ENCODE measurements at regions not wholly inside any gene's neighbourhood (a gene's known extent, or its start where the extent isn't known, plus 50 kb on each side); places are given as distances from the start of the nearest gene placed in this dataset.
"Not testable (repeated sequence)": the region's sequence is repeated elsewhere in the genome, so short reads cannot be mapped to it uniquely, and the experiment has no call there.

- DNase-seq (ENCODE audit: low read depth in 2 of 3, low spot score in 2 of 3), result no peak
These were observed 53.3 kb downstream of the OLFML3 start for GRCh38 chr1:114032271-114033215.

GRCh38 chr1:114033216-114033706, 54.0 kb downstream of the OLFML3 start:
- peak in 2 of 3 donors; percentile 18 to 51 for DNase-seq (ENCODE audit: low read depth in 2 of 3, low spot score in 2 of 3)

GRCh38 chr1:114033961-114034360, 54.7 kb downstream of the OLFML3 start:
- DNase-seq (ENCODE audit: low read depth in 2 of 3, low spot score in 2 of 3), result no peak

DNA sequence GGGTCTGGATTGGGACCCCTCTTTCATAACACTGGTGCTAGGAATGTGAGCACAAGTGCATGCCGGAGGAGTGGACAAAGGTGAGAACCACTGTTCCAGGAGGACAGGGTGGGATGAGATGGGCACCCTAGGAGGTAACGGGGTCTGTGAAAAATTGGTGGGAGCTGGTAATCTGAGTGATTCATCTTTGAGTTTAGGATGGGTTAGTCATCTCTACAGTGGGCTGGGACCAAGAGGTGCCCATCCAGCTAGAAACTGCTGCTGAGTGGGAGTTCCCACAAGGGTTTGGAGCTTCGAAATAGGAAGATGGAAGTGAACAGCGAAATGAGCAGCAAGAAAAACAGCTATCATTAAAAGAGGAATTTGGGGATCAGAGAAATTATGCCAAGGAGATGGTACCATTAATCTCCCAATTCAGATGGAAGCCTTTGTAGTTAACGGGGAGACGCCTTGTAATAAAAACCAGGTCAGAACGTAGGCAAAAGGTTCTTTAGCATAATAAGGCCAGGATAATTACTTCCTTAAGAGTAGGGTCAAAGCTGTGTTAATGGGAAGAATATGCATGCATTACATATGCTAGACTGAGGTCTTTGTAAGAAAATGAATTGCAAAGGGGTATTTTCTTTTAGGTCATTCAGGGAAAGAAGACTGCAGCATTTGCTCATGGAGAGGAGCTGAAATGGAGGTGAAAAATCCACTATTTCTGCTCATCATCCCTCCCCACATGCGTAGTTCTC, 55.5 kb downstream of the OLFML3 start:
- DNase-seq (ENCODE audit: low read depth in 2 of 3, low spot score in 2 of 3), result no peak

- no peak for DNase-seq (ENCODE audit: low read depth in 2 of 3, low spot score in 2 of 3)
These were observed 56.0 kb downstream of the OLFML3 start for GRCh38 chr1:114035304-114035700.

- DNase-seq (ENCODE audit: low read depth in 2 of 3, low spot score in 2 of 3), result not testable (repeated sequence)
These were observed 57.8 kb downstream of the OLFML3 start for GRCh38 chr1:114036841-114037630.

DNA sequence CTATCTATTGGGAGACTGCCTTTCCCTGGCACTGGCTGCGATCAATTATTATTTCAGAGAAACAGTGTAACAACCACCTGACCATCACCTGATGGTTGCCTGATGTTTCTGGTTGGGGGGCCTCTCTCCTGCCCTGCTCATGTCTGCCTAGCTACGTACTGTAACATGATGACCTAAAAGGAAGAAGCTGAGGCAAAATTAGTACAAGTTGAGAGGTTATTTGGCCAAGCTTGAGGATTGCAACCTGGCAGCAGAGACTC, 58.3 kb downstream of the OLFML3 start:
- DNase-seq (ENCODE audit: low read depth in 2 of 3, low spot score in 2 of 3), result no peak

- DNase-seq (ENCODE audit: low read depth in 2 of 3, low spot score in 2 of 3), result no peak
These were observed 58.9 kb downstream of the OLFML3 start for GRCh38 chr1:114037962-114038816.

Data from hematopoietic multipotent progenitor cell (in vitro differentiated cells).